ENCODE measurements at regions not wholly inside any gene's neighbourhood (a gene's known extent, or its start where the extent isn't known, plus 50 kb on each side); places are given as distances from the start of the nearest gene placed in this dataset.

GRCh38 chr2:183752571-183752970 lies 628.3 kb downstream of the NUP35 start:
- ChIA-PET POLR2A (no interaction called here), CTCF (no interaction called here)
- H3K4me1 Mint-ChIP-seq (ENCODE audit: low read depth), result no peaks in the 10 kb centered on the region
- Histone ChIP-seq H3K4me1 (ENCODE audit: insufficient read depth, low read length) (no peaks in the 10 kb centered on the region), H3K27ac (ENCODE audit: low read depth in 1 of 2, low read length in 2 of 2) (no peak overlapping the region), H3K4me3 (ENCODE audit: low read length) (no peak overlapping the region), H3K27me3 (ENCODE audit: control insufficient read depth in 1 of 2, insufficient read depth in 2 of 2, low read length in 2 of 2) (no peaks in the 10 kb centered on the region), H3K36me3 (ENCODE audit: insufficient read depth, low read length) (no peaks in the 10 kb centered on the region), H3K9me3 (ENCODE audit: control insufficient read depth in 1 of 2, insufficient read depth in 1 of 2, low read length in 2 of 2) (peaks cover 0 to 5% of the 10 kb centered on the region in 2 experiments)
- peaks cover 17% of the 10 kb centered on the region for H3K9me3 Mint-ChIP-seq
- H3K27ac Mint-ChIP-seq, result no peak overlapping the region
- H3K4me3 Mint-ChIP-seq, result no peak overlapping the region
- TF ChIP-seq CTCF (IDR thresholded peaks at IDR 0.05), result no peak
- intact Hi-C loops (cut with DNase I, micrococcal nuclease), result no loop called here
- DNase-seq (no peak), ATAC-seq (ENCODE audit: poor library complexity) (no peak)
- H3K36me3 Mint-ChIP-seq (ENCODE audit: low read depth), result no peaks in the 10 kb centered on the region
- no peaks in the 10 kb centered on the region for H3K27me3 Mint-ChIP-seq

GRCh38 chr2:183759033-183759432 lies 634.8 kb downstream of the NUP35 start:
- ATAC-seq (ENCODE audit: poor library complexity), result no peak
- CTCF ChIA-PET, result no interaction called here
- Mint-ChIP-seq H3K27me3 (no peaks in the 10 kb centered on the region), H3K27ac (no peak overlapping the region), H3K4me1 (ENCODE audit: low read depth) (no peaks in the 10 kb centered on the region), H3K4me3 (no peak overlapping the region), H3K9me3 (peaks cover 6% of the 10 kb centered on the region), H3K36me3 (ENCODE audit: low read depth) (no peaks in the 10 kb centered on the region)
- DNase-seq, result no peak
- Histone ChIP-seq H3K4me1 (ENCODE audit: insufficient read depth, low read length) (no peaks in the 10 kb centered on the region), H3K27me3 (ENCODE audit: control insufficient read depth in 1 of 2, insufficient read depth in 2 of 2, low read length in 2 of 2) (no peaks in the 10 kb centered on the region), H3K36me3 (ENCODE audit: insufficient read depth, low read length) (no peaks in the 10 kb centered on the region), H3K9me3 (ENCODE audit: control insufficient read depth in 1 of 2, insufficient read depth in 1 of 2, low read length in 2 of 2) (no peaks in the 10 kb centered on the region), H3K4me3 (ENCODE audit: low read length) (no peak overlapping the region), H3K27ac (ENCODE audit: low read depth in 1 of 2, low read length in 2 of 2) (no peak overlapping the region)
- POLR2A ChIA-PET, result no interaction called here
- intact Hi-C loops (cut with DNase I, micrococcal nuclease), result no loop called here
- TF ChIP-seq CTCF (IDR thresholded peaks at IDR 0.05), result no peak

- no peak overlapping the region for H3K4me3 Mint-ChIP-seq
- POLR2A ChIA-PET, result no interaction called here
- no peak for TF ChIP-seq CTCF (IDR thresholded peaks at IDR 0.05)
Observed at GRCh38 chr2:183773775-183774174, 649.5 kb downstream of the NUP35 start.

More at GRCh38 chr2:183773775-183774174, 649.5 kb downstream of the NUP35 start:
- H3K27ac ChIP-seq (ENCODE audit: low read depth in 1 of 2, low read length in 2 of 2), result no peak overlapping the region
- Mint-ChIP-seq H3K36me3 (ENCODE audit: low read depth) (no peaks in the 10 kb centered on the region), H3K27me3 (no peaks in the 10 kb centered on the region), H3K9me3 (peaks cover 14% of the 10 kb centered on the region), H3K27ac (no peak overlapping the region), H3K4me1 (ENCODE audit: low read depth) (no peaks in the 10 kb centered on the region)
- H3K27me3 ChIP-seq (ENCODE audit: control insufficient read depth in 1 of 2, insufficient read depth in 2 of 2, low read length in 2 of 2), result no peaks in the 10 kb centered on the region
- H3K4me3 ChIP-seq (ENCODE audit: low read length), result no peak overlapping the region
- CTCF ChIA-PET, result no interaction called here
- no peaks in the 10 kb centered on the region for H3K4me1 ChIP-seq (ENCODE audit: insufficient read depth, low read length)
- H3K36me3 ChIP-seq (ENCODE audit: insufficient read depth, low read length), result no peaks in the 10 kb centered on the region
- ATAC-seq (ENCODE audit: poor library complexity) (no peak), DNase-seq (no peak)
- peaks cover 0 to 4% of the 10 kb centered on the region in 2 experiments for H3K9me3 ChIP-seq (ENCODE audit: control insufficient read depth in 1 of 2, insufficient read depth in 1 of 2, low read length in 2 of 2)
- intact Hi-C loops (cut with DNase I, micrococcal nuclease), result no loop called here
